ENCODE measurements at regions not wholly inside any gene's neighbourhood (a gene's known extent, or its start where the extent isn't known, plus 50 kb on each side); places are given as distances from the start of the nearest gene placed in this dataset.

DNA sequence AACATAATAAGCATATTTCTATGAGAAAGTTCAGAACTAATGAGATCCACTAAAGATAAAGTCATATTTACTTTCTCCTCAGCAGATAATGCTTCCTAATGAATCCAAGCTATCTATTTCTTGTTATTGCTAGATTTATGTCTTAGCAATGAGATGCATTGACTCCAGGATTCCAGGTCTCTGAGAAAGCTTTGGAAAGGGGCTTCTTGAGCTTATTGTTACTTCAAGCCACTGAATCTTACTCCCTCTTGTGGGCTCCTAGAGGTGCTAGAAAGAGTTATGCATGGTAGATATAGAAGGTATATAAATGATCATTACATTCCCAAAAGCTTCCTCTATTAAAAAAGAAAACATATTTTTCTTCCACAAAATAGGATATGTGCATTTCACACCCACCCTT is 246.4 kb upstream of the ADAMTS5 start:
- no peak for DNase-seq (ENCODE audit: low spot score)

DNA sequence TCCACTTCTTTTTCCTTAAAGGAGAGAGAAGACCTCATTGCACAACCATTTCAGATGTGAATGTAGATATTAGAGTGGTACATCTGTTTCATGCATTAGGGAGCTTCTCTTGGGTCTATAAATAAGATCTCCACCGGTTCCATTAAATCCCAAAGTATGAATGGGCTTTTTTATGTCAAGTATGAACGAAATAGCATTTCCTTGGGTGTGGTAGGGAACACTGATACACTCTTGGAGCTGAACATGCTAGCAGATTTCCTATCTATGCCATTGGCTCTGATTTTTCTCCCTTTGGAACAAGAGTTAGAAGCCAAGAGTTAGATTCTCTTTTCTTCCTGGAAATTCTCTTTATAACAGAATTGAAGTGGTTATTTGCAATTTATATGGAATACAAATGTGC is 245.6 kb upstream of the ADAMTS5 start:
- no peak for DNase-seq (ENCODE audit: low spot score)

DNA sequence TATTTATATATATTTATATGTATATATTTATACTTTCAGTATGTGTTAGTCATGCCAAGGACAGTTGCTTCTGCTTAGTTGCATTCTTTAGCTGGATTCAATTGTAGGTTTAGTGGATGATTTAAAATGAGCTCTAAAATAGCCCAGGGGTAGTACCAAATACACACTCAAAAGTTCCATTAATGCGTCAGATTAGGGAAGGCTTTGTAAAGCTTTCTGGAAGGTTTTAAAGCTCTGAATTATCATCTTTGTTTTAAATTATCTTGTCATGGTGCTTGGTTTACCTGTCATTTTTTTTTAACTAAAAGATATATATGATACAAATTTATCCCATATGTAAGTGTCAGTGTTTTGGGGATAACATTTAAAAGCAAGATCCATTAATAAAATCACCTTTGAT is 242.7 kb upstream of the ADAMTS5 start:
- DNase-seq (ENCODE audit: low spot score) = no peak

DNA sequence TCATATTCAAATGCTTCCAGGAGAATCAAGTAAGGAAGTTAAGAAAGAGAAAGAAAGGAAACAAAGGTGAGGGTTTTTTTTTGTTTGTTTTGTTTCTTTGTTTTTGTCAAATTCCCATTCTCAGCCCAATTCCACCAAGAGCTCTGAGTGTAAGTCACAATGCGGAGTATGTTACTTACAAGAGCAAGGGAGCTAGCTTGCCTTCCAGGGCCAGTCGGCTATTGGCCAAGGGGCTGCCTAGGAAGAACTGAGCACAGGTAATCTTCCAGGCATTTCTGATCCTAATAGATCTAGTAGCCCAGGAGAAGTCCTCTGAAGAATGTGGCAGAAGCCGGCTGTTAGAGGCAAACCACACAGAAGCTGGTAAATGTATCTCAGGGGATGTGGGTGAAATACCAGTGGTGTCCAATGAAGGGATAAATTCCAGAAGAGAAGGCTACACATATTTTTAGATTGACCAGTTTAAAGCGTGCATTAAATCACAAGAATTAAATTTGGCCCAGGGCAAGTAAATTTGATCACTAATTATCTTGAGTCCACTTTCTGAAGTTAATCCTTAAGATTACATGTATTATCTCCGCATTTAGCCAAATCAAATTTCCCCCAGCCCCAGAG is 239.6 kb upstream of the ADAMTS5 start:
- no peak for DNase-seq (ENCODE audit: low spot score)

DNA sequence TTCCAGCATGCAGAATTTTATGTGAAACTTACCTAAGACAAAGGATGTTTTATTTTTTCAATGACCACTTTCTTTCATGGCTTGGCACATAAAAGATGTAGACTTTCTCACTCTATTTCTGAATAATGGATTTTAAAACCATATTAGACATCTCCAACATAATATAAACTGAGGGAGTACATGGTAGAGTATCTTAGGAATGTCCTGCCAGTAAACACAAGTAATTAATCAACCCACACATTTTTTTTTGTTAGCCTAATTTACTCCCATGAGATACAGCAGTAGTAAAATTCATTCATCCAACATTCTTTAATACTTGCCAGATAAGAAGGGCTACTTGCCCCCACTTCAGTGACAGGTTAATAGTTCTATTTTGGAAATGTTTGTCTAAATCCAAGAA is 235.4 kb upstream of the ADAMTS5 start:
- no peak for DNase-seq (ENCODE audit: low spot score)

DNA sequence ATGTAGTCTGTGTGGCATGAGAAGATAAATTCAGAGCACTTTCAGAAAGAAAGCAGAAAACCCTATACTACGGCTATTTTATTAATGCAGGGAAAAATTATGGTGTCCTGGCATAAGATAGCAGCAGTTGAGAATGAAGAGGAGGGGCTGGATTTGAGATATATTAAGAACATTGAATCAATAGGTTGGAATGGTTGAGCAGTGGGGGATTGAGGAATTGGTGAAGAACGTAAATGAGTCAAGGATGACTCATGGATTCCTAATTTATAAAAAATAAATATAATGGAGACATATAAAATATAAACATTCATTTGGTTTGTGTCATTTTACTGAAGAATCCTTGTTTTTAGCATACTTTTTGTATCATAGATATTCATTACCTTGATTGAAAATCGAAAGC is 234.3 kb upstream of the ADAMTS5 start:
- no peak for DNase-seq (ENCODE audit: low spot score)

DNA sequence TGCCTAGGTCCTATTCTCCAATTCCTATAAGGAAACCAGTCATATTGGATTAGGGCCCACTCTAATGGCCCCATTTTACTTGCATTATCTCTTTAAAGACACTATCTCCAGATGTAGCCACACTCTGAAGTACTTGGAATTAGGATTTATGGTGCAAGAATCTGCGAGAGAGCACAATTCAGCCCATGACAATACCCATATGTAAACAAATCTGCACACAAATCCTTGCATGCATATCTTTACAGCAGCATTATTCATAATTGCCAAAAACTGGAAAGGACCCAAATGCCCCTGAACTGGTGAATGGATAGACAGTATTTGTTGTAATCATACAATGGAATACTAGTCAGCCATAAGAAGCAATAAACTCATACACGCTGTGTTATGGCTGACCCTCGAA is 229.8 kb upstream of the ADAMTS5 start:
- DNase-seq (ENCODE audit: low spot score) = no peak

DNA sequence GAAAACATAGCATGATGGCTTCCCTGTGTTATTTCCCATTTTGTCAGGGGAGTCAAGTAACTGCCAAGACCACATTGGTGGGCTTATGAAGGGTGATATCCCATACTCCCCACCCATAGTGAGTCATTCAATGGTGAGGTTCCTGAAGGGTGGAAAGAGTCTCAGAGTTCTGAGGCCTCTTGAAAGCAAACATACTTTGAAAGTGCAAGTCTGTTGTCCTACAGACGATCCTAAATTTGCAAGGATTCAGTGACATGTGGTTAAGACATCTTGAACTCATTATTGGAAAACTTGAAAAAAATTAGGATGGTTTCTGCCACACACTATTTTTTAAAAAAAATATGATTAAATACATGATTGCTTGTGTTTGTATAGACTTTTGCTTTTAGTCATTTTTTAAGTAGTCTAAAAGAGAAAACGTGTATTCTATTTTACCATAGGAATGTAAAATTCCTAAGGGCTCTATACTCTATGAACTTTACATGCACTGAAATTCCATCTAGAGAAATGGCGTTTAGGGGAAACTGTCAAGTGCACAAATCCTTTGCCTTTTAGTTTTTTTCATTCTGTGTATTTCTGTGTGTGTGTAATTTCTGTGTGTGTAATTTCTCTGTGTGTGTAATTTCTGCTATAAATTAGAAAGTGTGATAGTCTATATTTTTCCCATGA is 225.5 kb upstream of the ADAMTS5 start:
- DNase-seq (ENCODE audit: low spot score) = no peak

DNA sequence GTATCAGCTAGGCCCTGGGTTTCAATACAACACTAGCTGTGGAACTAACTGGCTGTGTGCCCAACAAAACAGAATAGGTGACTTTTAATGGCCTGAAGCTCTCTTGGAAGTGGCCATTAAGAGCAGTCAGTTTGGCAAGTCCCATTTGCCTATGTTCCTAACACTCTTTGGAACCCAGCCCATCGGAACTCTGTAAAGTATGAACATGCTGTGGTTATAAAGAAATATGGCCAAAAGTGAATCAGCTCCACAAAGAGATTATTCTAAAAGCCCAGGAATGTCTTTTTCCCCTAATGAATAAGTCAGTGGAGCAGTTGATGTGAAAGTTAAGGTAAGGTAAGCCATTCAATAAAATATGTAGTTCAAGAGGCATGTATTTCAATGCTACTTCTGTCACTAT is 223.7 kb upstream of the ADAMTS5 start:
- no peak for DNase-seq (ENCODE audit: low spot score)

DNA sequence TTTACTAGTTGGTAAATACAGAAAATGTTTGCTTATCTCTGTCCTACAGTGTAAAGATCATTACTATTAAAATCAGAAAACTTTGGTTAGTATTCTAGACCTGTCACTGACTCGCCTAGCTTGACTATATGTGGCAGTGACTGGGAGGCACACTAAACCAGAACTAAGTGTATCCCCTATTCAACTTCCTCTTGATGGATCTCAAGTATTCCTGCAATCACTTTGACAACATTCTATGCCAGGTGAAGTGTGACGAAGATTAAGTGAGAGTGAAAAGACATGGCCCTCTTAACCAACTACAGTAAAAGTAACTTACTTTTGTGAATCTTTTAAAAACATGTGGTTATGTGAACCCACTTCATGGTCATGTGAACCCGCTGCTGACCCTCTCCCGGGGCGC is 223.0 kb upstream of the ADAMTS5 start:
- DNase-seq (ENCODE audit: low spot score) = no peak

DNA sequence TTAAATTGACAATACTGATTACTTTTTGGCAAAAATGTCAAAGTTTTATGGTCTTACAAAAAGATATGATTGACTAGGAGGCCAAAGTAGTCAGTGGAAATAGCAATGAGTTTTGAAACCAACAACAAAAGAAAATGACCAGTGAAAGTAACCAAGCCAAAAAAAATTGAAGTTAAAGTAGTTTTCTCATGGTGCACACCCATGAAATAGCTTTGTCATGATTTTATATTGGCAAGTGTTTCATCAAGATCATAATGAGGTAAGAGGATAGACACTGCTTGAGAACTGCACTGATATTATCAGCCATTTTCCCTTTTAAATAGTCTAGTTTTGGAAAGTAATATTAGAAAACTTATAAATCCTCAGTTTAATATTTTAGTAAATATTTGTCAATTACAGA is 206.2 kb upstream of the ADAMTS5 start:
- DNase-seq (ENCODE audit: low spot score) = no peak

DNA sequence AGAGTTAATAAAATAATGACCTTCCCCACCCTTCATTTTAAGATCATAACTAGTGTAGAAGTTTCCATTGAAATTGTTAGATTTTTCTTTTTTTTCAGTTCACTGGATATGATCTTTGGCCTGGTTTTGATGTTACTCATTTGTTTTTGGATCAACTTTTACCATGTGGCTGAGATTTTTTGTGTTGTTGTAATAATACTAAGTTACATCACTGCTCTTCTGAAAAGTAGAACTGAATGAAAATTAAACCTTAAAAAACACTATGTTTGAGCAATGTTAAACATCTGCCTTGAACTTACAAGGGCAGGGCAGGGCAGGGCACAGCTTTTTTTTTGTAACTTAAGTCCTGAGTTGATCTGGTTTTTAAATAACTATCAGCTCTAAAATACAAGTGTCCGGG is 204.8 kb upstream of the ADAMTS5 start:
- no peak for DNase-seq (ENCODE audit: low spot score)

DNA sequence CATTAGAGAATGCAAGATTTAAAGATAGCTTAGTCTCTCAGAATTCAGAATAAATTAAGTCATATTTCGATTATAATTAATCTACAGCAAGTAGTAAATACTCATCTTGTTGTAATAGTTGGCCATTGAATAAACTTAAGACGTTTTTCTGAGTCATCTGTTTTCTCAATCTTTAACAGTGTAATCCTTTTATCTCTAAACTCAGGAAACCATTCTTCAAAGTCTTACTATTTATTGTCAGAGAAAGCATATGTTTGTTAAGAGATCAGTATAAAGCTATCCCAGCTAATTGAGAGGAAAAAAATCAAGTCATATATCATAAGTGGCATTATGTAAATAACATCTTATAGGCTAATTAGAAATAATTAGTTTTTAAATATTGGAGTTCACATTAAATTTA is 201.2 kb upstream of the ADAMTS5 start:
- DNase-seq (ENCODE audit: low spot score) = no peak

DNA sequence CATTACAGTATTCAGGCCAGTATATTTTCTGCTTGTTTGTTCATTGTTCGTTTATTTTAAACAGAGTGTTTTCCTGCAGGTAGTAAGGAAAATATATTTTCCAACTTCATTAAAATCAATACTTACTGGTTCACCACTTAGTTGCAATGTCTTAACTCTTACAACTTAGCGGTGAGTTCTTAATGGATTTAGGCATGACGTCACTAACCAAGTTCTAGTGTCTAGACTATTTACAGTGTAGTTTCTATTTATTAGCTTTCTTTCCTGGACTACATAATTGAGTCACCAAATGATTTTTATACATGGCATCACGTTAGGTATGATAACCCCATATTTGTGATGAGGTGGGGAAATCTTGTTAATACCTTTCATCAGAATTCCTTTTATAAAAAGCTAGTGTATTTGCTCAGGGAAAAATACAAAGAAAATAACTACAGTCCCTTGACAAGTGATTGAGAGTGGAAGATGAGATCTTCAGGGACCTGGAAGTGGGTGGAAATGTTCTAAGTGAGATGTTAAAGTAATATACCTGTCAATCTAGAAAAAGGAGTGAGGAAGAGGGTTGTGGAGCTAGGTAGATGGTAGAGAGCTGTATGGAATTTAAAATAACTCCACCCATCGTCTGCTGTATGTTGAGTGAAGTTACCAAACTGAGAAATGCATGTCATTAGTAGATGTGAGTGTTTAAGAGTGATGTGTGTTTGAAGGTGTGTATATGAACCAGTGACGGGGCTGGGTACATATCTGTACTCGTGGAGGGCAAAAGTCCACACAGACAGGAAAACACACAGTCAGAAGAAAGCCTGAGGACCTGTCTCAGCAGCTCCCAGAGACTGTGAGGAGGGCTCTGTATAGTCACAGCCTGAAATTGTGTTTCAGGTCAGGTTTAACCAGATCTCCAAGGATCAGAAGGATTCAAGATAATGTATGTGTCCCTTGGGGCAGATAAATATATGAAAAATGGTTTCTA is 197.6 kb upstream of the ADAMTS5 start:
- no peak for DNase-seq (ENCODE audit: low spot score)

DNA sequence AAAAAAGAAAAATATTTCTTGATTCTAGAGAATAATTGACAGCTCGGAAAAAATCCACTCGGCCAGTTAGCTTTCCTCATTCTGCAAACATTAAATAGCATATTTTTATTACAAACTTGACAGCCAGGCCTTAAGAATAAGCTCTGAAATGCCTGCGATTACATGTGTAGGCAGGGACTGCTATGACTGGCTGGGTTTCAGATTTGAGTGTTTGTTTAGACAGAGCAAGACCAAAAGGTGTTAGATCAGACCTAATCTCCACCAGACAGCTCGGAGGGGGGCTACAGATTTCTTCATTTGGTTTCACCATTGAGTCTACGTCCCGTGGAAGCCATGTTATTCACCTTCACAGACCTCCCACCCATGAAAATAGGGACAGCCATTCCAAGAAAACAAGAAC is 192.1 kb upstream of the ADAMTS5 start:
- no peak for DNase-seq (ENCODE audit: low spot score)

DNA sequence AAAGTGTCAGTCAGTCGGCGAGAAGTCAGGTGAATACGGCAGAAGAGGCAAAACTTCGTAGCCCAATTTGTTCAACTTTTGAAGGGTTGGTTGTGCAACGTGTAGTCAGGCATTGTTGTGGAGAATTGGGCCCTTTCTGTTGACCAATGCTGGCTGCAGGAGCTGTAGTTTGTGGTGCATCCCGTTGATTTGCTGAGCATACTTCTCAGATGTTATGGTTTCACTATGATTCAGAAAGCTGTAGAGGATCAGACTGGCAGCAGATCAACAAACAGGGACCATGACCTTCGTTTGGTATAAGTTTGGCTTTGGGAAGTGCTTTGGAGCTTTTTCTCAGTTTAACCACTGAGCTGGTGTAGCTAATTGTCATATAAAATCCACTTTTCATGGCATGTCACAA is 190.2 kb upstream of the ADAMTS5 start:
- no peak for DNase-seq (ENCODE audit: low spot score)

DNA sequence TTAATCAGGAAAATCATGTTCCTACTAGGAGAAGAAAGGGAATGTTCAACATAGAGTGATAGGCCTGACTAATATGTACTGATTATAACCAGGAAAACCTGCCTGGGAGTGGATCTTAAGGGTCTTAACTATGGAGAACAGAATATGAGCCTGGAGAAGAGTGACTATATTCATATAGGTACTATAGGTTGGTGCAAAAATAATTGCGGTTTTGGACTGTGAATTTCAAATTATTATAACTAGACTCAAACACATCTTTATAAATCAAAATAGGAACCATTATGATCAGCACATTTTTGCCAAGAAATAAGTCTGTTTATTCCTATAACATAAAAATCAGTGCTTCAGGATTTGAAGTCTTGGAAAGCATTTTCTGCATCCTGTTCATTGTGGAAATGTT is 189.8 kb upstream of the ADAMTS5 start:
- DNase-seq (ENCODE audit: low spot score) = no peak

DNA sequence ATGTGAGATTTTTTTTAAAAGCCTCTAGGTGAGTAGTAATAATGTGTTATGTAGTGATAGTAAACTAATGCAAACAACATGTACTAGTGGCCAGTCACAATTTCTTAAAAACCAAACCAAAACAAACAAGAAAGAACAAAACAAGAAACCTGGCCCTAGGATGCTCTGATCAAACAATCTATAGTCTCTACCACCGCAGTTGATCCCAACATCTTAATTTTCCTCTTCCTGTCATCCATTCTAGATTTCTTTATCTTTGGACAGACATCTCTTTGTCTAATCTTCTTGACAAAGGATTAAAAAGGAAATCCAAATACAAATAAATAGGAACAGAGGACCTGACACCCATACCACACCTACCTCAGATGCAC is 188.2 kb upstream of the ADAMTS5 start:
- no peak for DNase-seq (ENCODE audit: low spot score)

DNA sequence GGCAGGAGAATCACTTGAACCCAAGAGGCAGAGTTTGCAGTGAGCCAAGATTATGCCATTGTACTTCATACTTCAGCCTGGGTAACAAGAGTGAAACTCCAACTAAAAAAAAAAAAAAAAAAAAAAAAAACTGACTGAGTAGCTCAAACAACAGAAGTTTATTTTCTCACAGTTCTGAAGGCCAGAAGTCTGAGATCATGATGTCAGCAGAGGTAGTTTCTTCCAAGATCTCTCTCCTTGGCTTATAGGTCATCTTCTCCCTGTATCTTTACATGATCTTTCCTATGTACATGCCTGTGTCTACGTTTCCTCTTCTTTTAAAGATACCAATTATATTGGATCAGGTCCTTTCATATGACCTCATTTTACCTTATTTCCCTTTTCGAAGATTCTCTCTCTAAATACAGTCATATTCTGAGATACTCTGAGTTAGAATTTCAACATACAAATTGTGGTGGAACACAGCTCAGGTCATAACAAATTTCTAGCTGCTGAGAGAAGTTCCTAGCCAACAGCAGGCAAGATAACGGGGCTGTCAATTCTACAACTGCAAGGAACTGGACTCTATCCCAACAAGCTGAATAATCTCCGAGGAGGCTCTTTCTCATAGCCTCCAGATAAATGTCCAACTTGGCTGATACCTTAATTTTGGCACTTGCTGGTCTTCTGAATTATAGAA is 187.7 kb upstream of the ADAMTS5 start:
- no peak for DNase-seq (ENCODE audit: low spot score)

DNA sequence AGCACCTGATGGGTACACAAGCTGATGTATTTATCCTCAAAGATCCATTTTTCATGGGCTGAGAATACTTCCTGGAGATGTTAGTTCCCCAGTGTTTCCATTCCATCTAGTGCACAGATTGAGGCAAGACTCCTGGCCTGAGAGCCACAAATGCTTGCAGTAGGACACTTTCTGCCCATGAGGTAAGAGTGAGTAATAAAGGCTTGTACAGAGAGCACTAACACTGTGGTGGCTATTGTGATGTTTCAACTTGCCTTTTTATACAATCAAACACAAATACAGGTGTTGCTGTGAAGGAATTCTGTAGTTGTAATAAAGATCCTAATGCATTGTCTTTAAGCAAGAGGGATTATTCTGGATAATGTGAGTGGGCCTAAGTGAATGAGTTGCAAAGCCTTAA is 186.1 kb upstream of the ADAMTS5 start:
- DNase-seq (ENCODE audit: low spot score) = no peak

DNA sequence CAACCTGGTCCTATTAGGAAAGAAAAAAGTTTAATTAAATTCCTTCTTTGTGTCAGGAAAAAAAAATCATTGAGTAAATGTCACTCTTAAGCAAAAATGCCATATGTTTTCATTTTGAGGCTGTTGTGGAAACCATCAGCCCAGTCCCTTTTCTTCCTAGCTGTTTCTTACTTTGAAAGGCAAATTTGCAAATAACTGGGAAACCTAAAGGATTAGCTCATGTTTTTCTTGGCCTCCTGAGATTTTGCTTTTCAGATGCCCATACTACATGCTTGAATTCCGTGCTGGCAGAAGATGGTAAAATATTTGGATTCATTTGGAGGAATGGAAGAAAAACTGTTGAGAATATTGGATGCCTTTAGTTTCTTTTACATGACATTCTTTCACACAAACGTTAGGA is 182.1 kb upstream of the ADAMTS5 start:
- no peak for DNase-seq (ENCODE audit: low spot score)

DNA sequence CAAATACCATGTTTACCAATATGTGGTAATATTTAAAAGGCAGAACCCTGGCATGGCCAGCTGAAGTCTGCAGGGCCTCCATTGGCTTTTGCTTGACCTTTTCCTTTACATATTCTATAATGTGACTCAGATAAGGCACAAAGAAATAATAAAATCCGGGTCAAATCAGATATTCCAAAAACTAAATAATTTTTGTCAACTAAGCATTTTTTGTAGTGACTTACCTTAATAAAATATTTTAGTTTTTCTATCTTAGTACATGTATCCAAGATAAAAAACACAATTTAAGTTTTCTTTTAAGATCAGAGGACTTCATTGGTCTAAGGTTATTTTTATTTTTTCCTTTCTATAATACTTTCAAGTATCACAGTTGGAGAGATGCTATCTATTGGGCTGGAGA is 179.4 kb upstream of the ADAMTS5 start:
- DNase-seq (ENCODE audit: low spot score) = no peak

Measured in mucosa of gallbladder (tissue), 1 donor.